ENCODE measurements at regions not wholly inside any gene's neighbourhood (a gene's known extent, or its start where the extent isn't known, plus 50 kb on each side); places are given as distances from the start of the nearest gene placed in this dataset.

DNA sequence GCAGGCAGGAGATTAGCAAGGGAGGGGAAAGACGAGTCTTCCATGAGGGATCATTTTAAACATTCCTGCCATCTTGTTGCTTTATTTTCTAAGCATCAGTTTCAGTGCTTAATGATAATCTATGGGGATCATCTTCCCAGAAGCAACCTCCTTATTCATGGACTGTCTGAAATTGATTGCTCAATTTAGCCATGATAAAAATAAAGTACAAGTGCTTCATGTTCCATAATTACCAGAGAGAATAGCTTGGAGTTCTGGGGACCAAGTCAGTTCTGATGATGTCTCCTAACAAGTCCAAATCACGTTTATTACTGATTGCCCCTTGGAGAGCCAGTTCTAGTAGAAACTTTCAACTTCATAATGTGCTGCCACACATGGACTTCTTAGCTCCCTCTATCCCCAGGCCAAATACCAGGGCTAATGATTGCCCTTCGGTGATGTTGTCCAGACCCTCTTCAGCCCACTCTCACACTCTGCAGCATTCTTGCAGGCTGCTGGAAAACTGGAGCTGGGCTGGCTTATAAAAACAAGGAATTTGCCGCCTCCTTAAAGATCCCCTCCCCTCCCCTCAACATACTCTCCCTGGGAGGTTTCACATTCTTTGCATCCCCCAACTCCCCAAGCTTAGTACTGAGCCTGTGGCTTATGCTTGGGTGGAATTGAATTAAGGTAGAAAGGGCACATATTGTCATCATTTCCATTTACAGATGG, 222.1 kb upstream of the ADAMTS9 start:
- DNase-seq, result no peak

DNA sequence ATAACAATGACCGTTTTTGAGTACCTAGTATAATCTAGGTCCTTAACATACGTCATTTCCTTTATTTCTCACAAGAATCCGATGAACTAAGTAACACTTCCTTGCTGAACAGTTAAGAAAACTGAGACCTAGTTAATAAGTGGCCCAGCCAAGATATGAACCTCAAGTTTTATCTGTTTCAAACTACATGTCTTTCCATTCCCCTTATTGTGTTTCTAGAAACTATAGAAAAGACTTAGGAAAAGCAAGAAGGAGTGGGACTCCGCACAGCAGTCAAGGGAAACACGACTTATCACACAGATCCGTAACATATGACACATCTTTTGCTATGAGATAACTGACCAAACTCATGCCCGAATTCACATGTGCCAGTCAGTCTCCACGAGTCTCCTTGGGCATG, 221.2 kb upstream of the ADAMTS9 start:
- DNase-seq, result no peak

DNA sequence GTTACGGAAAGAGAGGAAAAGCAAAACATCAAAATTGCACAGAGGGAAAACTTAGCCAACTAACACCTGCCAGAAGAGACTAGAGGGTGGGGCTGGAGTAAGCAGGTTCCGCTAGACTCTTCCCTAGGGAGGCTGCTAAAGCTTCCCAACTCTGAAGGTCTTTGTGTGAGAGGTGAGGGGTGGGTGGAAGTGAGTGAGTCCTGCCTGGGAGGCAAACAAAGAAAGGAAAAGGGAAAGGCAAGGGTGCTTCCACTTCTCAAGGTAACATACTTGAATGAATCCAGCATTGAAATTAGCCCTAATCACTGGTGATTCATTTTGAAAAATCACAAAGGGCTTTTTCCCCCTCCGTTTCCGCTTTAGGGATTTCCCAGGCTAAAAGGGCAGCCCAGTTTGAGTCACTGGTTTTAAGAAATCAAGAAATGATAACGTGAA, 220.5 kb upstream of the ADAMTS9 start:
- no peak for DNase-seq

DNA sequence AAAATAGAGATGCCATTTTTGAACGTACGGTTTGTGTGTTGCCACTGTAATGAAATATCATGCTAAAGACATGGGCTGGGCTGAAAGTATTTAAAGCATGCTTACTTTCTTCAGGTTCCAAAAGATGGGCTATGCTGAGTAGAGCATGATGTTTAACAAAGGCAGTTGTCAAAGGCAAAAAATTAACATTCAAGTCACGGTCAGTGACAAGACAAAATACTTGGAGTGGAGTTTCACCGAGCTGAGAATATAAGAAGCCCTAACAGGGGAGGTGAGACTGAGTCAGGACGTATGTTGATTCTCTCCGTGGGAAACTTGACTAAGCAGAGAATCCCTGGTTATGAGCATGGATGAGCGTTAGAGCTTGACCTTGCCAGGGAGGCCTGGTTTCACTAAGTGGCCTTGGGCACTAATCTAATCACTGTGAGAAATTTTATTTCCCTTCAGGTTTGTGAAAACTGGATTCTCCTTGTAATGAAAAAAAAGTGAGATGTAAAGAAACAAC, 218.2 kb upstream of the ADAMTS9 start:
- no peak for DNase-seq

DNA sequence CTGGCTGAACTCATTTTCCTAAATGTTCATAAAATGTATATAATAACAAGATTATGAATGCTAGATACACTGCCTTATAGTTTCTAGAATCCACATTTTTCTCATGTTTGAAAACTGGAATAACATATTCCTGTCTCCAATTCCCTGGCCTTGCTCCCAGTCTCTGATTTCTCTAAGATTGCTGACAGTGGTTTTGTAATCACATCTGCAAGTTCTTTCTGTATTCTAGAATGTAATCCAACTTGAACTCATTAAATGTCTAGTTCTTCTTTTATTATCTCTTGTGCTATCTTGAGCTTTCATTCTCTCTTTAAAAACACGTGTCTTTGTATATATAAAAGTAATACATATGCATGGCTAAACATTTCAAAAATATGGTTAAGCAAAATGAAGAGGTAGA, 215.2 kb upstream of the ADAMTS9 start:
- peak; percentile 64 for DNase-seq

DNA sequence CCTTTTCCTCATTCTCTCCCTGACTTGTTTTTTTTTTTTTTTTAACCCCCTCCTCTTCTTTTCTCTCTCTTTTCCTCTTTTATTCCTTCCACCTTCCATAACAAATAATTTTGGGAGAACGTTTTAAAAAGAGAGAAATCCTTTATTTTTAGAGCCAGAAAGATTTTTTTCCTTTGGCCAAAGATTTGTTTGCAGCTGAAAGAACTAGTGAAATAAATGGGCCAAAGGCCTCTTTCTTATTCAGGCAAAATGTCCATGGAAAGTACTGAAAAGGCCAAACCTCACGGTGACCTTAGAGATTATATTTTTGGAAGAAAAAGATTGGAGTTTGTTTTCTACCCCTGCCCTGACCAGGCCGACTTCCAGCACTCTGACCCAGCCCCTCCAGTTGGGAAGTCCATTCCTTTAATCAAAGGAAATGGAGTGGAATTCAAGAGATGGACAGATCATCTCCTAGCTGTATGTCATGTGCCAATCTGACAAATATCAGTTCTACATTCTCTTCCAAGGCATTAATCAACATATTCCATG, 214.3 kb upstream of the ADAMTS9 start:
- DNase-seq, result no peak

DNA sequence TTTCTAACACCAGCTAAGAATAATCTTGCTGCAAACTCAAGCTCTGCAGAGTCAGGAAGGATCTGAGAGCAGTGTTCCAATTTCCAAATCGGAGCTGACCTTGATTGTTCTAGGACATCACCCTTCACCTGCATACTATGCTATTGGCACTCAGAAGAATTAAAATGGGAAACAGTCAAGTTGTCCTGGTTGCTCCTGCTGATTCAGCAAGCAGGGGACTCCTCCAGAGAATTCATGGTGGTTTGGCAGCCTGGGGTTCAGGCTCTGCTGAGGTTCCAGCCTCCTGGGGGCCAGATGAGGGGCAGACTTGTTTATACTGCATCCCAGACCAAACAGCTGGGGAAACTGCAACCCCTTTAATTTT, 213.7 kb upstream of the ADAMTS9 start:
- DNase-seq, result no peak

DNA sequence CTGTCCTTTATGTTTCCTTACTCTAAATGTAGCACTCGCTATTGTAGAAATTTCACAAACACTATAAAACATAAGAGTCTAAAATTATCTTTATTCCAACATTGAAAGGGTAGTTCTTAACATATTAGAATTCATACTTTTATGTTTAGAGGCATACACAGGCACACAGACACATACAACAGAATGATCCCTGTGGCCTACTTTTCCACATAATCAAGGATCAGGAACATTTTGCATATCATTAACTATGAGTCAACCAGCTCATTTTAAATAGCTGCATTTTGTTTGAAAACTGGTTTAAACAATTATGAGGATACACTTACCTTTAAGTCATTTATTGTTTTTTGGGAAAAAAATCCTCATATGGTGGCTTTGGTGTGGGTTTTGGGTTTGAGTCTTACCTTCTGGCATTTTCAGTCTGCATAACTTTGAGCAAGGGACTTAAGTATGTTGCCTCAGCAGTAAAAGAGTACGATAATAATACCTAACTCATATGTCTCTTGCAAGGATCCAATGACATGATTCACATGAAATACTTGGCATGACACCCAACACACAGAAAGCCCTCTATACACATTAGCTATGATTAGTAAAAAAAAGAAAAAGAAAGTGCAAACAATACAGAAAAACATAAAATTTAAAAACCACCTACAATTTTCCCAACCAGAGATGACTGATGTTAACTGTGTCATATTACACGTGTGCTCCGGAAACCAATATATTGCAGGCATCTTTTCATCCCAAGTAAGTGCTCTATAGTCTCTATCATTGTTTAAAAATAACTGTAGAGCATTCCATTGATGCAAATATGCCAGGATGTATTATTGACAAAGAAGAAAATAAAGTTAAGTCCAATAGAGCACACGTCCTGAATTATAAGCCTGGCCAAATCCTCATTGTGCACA, 213.1 kb upstream of the ADAMTS9 start:
- DNase-seq, result no peak

DNA sequence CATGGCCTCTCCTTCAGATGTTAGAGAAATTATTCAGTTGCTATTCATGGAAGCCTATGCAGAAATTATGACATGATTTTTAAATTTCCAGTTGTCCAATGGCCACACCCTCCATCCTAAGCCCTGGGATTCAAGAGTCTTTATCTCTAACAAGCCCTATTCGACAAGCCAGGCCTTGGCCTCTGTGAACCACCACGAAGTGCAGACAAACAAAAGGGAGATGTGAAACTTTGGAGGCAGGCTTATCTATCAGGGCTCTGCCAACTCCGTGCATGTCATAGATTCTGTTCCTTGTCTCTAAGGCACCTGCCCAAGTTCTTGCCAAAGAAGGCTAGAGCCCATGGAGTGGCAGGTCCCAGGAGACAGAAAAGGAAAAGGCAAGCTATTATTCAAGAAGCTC, 212.4 kb upstream of the ADAMTS9 start:
- peak; percentile 56 for DNase-seq

DNA sequence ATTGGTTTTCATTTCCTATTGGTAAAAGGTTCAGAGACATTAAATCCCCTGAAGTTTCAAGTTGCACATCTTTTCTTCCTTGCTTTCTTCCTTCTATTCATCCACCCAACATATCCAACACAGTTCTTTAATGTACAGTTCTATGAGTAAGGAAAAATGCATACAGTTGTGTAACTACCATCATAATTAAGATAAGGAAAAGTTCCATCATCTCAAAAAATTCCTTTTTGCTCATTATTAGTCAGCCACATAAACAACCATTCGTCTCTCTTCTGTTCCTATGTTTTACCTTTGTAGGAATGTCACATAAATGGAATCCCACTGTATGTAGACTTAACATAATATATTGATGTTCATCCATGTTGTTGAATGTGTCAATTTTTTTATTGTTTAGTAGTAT, 211.1 kb upstream of the ADAMTS9 start:
- DNase-seq, result no peak

DNA sequence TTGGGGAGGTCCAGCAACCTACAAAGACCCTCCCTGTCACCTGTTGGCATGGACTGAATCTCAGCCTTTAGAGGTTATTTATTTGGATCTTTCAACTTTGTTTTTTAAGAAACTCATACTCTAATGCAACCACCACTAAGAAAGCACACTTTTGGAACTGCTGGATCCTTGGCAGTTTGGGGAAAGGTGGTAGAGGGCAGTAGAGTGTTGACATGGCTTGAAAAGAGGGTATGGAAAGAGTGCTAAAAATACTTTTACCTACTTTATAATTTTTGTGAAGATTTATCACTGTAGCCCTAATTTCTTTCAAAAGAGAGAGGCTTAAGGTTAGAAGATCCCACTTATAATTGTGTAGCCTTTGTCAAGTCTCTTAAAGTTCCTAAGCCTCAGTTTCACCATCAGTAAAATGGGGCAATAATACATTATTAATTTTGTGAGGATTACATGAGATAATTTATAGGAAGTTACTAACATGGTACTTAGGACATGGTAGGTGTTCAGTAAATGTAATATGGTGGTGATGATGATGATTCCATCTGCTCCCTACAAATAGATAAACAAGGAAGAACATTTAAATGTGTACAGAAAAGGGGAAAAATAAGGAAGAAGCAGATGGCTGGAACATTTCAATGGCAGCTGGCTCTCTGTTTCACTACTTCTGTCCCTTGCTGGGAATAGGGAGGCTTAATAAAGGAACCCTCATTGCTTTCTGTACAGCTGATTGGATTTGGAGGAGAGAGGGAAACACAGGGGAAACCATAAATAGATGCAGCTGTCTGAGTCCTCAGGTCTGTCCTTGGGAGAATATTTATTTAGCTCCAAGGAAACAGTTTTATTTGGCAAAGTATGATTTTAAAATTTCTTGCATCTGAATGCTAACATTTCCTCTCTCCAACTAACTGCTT, 208.4 kb upstream of the ADAMTS9 start:
- DNase-seq, result peak; percentile 90

DNA sequence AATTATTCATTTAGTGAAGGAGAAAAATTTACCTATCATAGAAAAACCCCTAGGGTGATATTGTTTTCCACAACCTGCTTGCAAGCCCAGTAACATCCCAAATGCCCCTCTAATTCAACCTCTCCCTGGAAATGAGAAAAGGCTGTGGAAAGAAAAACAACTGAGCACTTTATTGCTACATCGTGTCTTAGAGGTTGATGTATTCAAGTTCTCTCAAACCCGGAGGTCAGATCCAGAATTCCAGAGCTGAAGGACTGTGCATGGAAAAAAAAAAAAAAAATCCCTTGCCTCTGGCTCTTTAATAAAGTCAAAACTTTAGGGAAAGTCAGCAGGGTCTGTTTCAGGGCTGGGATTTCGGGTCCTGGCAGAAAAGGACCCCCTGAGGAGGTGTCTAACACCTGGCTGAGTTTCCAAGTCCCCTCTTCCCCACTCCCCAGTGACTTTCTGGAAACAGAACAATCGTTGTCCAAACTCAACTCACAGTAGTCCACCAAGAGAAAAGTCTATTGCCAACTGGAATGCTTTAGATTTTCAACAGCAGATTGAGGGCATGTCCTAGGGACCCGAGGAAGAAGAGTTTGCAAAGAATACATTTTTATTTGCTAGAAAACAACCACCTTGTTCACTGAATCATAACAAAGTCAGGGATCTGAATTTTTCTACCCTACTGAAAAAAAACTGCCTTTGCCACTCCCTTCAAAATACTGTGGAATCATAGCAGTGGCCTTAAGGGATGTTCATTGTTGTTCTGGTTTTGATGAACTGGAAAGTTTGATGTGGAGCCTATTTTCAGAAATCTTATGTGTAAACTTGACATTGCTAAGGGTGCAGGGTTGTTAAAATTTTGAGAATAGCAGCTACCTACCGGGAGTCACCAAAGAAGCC, 207.5 kb upstream of the ADAMTS9 start:
- peak; percentile 40 for DNase-seq

DNA sequence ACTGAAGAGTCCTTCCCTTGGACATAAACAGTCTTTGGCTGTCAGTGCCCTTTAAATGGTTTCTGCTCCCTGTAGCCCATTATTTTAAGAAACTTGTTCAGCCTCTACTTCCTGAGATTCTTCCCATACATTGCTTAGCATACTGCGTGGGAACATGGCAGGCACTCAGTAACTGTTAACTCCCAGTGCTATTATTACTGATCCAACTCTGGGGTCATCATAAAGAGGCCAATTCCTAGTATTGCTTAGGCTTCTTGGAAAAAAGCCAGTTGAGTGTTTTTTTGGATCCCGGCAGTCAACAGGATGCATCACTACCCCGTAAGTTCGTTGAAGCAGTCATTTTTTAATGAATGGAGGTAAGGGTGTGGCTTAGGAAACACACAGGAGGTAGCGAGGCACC, 206.2 kb upstream of the ADAMTS9 start:
- DNase-seq, result no peak

DNA sequence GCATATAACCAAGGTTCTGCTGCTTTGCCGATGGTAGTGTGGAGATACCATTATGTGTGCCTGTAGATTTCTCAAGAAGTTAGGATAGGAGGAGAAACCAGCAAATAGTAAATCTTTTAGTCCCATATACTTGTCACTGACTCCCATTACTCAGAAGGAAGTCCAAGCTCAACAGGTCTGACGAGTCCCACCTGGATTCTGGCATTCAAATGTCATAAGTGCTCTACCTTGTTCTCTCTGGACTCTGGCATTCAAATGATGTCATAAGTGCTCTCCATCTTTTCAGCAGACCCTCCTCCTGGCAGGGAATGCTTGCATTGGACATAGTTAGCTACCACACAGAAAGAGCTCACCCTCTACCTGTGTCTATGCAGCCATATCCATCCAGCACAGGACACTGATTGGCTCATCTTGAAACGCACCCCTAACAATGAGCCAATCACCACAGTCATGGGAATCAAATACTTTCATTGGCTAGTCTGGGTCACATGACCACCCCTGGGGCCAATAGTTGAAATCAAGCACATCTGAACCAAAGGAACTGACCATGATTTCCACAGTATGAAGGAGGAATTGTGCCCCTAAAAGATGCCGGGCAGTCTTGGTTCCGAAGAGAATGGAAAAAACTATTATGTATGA, 205.0 kb upstream of the ADAMTS9 start:
- DNase-seq, result no peak

DNA sequence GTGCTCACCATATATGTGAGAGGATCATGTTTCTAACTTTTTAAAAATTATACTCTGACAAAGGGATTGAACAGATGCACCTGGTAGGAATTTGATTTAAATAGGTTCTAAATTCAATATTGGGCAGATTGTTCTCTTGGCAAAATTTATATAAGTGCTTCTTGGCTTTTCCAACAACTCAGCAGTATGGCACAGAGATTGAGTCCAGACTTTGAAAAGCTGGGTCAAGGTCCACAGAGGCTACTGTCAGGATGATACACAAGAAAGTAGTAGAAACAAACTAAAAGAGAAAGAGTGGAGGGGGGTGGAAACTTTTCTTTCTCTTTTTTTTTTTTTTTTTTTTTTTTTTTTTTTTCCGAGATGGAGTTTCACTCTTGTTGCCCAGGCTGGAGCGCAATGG, 203.2 kb upstream of the ADAMTS9 start:
- no peak for DNase-seq

DNA sequence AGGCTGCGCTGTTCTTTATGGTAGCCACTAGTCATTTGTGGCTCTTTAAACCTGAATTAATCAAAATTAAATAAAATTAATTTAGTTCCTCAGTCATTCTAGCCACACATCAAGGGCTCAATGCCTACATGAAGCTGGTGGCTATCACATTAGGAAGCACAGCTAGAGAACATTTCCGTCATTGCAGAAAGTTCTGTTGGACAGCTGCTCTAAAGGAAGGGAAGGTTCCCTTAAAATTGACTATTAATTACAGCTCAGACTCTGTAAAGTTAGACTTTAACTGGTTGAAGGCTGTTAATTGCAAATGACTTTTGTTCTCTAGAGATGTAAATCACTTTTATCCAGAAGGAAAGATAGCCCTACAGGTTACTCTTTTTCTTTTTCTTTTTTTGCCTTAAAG, 202.7 kb upstream of the ADAMTS9 start:
- no peak for DNase-seq

DNA sequence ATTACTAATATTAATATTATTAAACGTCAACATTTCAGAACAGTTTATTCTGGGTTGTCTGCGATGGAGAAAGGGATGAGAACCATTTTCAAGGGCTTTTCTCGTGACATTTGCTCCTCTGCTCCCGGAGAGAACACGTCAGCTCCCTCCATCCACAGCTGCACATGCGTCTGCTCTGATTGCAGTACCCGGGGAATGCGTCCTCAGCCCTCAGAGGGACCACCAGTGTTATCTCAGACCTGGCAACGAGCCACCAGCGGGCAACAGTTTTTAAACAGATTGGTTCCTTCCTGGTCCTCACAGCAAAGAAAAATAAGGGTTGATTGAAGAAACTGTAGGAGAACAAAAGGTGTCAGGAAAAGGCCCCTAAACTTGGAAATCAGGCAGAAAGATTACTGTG, 202.2 kb upstream of the ADAMTS9 start:
- DNase-seq, result peak; percentile 76

DNA sequence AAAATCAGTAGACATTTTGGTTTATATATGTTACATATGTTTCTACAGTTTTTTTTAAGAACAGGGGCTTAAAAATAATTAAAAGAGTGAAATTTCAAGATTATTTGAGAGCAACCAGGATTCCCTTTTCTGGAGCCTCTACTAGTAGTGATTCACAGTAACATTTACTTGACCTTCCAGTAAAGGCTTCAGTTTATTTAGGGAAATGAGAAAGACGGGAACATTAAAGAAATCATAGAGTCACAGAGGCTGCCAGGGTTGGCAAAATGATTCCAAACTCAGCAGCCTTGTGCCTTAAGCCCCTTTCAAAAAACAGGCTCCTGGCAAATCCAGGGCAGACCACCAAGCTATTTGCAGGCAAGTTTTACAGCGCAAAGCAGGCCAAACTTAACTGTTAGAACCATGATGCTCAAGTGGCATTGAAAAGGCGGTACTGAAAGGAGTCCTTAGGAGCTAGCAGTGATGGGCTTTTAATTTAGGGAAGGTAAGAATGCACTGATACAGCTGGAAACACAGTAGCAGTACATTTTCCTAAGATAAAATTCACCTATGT, 201.1 kb upstream of the ADAMTS9 start:
- no peak for DNase-seq

DNA sequence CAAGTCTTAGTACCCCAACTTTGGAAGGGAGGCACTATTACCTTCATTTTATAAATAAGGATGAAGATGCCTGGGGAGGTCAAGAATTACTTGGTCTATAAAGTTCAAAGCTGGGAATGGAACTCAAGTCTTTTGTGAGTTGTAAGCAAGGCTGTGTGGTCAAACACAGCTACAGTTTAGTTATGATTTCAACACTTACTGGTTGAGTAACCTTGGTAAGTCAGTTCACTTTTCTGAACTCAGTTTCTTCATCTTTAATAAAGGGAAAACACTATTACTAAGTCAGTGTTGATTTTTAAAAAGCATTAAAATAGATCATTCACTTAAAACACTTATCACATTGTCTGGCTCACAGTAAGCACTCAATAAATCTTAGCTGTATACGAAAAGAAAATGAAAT, 200.4 kb upstream of the ADAMTS9 start:
- no peak for DNase-seq

DNA sequence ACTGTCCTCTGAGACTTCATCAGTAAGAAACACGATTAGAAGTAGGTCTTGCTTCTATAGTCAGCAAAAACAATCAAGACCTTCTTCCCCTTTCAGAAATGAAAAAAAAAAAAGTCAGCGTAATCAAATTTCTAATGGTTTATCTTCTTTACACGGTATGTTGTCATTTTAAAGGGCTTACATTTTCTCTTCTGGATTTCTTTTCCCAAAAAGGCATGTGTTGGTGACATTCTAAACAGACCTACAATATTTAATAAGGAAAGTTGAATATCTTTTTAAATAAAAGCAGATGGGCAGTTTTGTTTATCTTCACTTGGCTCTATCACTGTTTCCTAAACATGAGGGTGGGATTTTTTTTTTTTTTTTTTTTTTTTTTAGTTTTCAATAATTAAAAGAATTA, 197.3 kb upstream of the ADAMTS9 start:
- DNase-seq, result no peak
